ENCODE measurements at regions not wholly inside any gene's neighbourhood (a gene's known extent, or its start where the extent isn't known, plus 50 kb on each side); places are given as distances from the start of the nearest gene placed in this dataset.
A peak's percentile ranks its signal among the peaks of the same experiment; 100 is the strongest.

GRCh38 chr7:19982841-19983835 lies 209.7 kb upstream of the TMEM196 start:
- no peaks in the 10 kb centered on the region for H3K36me3 ChIP-seq (ENCODE audit: control insufficient read depth, insufficient read depth, low read length)
- H3K27me3 ChIP-seq (ENCODE audit: control insufficient read depth, insufficient read depth, low read length): no peaks in the 10 kb centered on the region
- H2AFZ ChIP-seq (ENCODE audit: low read length): no peak overlapping the region
- H3K9ac ChIP-seq (ENCODE audit: insufficient read depth, low read length): no peak overlapping the region
- H3K27ac ChIP-seq (ENCODE audit: insufficient read depth, low read length): no peak overlapping the region
- TF ChIP-seq EZH2 (IDR thresholded peaks at IDR 0.05; ENCODE audit: low read length, missing control alignments): no peak
- TF ChIP-seq, protein P1, sequence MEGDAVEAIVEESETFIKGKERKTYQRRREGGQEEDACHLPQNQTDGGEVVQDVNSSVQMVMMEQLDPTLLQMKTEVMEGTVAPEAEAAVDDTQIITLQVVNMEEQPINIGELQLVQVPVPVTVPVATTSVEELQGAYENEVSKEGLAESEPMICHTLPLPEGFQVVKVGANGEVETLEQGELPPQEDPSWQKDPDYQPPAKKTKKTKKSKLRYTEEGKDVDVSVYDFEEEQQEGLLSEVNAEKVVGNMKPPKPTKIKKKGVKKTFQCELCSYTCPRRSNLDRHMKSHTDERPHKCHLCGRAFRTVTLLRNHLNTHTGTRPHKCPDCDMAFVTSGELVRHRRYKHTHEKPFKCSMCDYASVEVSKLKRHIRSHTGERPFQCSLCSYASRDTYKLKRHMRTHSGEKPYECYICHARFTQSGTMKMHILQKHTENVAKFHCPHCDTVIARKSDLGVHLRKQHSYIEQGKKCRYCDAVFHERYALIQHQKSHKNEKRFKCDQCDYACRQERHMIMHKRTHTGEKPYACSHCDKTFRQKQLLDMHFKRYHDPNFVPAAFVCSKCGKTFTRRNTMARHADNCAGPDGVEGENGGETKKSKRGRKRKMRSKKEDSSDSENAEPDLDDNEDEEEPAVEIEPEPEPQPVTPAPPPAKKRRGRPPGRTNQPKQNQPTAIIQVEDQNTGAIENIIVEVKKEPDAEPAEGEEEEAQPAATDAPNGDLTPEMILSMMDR (conservative IDR thresholded peaks at IDR 0.05 in 1 of 2, IDR thresholded peaks at IDR 0.05 in 1 of 2; ENCODE audit: low read depth in 1 of 2, low read length in 2 of 2): peak; percentile 56 to 60
- H4K20me1 ChIP-seq (ENCODE audit: control insufficient read depth, extremely low read depth, insufficient read depth, low read length): no peaks in the 10 kb centered on the region
- H3K79me2 ChIP-seq (ENCODE audit: control insufficient read depth, insufficient read depth, low read length): no peaks in the 10 kb centered on the region
- peak; percentile 77 to 89 for DNase-seq (ENCODE audit: low read depth in 2 of 2)
- no peak overlapping the region for H3K4me3 ChIP-seq (replicated peaks in 1 of 4; ENCODE audit: control extremely low read depth in 1 of 4, insufficient read depth in 1 of 4, low read depth in 3 of 4, low read length in 4 of 4)
- no peaks in the 10 kb centered on the region for H3K4me1 ChIP-seq (ENCODE audit: control insufficient read depth, extremely low read depth, insufficient read depth, low read length)
- H3K4me2 ChIP-seq (ENCODE audit: extremely low read depth, insufficient read depth, low read length): no peak overlapping the region
- no peaks in the 10 kb centered on the region for H3K9me3 ChIP-seq (ENCODE audit: control insufficient read depth, insufficient read depth, low read depth, low read length)

GRCh38 chr7:19973581-19973980 lies 200.2 kb upstream of the TMEM196 start:
- Histone ChIP-seq H3K27ac (ENCODE audit: insufficient read depth, low read length) (no peak overlapping the region), H3K4me2 (ENCODE audit: extremely low read depth, insufficient read depth, low read length) (no peak overlapping the region), H3K9me3 (ENCODE audit: control insufficient read depth, insufficient read depth, low read depth, low read length) (no peaks in the 10 kb centered on the region), H4K20me1 (ENCODE audit: control insufficient read depth, extremely low read depth, insufficient read depth, low read length) (no peaks in the 10 kb centered on the region), H3K79me2 (ENCODE audit: control insufficient read depth, insufficient read depth, low read length) (no peaks in the 10 kb centered on the region), H3K9ac (ENCODE audit: insufficient read depth, low read length) (no peak overlapping the region), H3K36me3 (ENCODE audit: control insufficient read depth, insufficient read depth, low read length) (no peaks in the 10 kb centered on the region), H2AFZ (ENCODE audit: low read length) (no peak overlapping the region), H3K27me3 (ENCODE audit: control insufficient read depth, insufficient read depth, low read length) (no peaks in the 10 kb centered on the region), H3K4me1 (ENCODE audit: control insufficient read depth, extremely low read depth, insufficient read depth, low read length) (no peaks in the 10 kb centered on the region), H3K4me3 (replicated peaks in 1 of 4; ENCODE audit: control extremely low read depth in 1 of 4, insufficient read depth in 1 of 4, low read depth in 3 of 4, low read length in 4 of 4) (no peak overlapping the region)
- no peak for DNase-seq (ENCODE audit: low read depth in 2 of 2)
- TF ChIP-seq, protein P1 (conservative IDR thresholded peaks at IDR 0.05 in 1 of 2, IDR thresholded peaks at IDR 0.05 in 1 of 2; ENCODE audit: low read depth in 1 of 2, low read length in 2 of 2): no peak
- no peak for TF ChIP-seq EZH2 (IDR thresholded peaks at IDR 0.05; ENCODE audit: low read length, missing control alignments)

- H3K9ac ChIP-seq (ENCODE audit: insufficient read depth, low read length): no peak overlapping the region
- H3K4me3 ChIP-seq (replicated peaks in 1 of 4; ENCODE audit: control extremely low read depth in 1 of 4, insufficient read depth in 1 of 4, low read depth in 3 of 4, low read length in 4 of 4): no peak overlapping the region
- H3K4me1 ChIP-seq (ENCODE audit: control insufficient read depth, extremely low read depth, insufficient read depth, low read length): no peaks in the 10 kb centered on the region
- H3K9me3 ChIP-seq (ENCODE audit: control insufficient read depth, insufficient read depth, low read depth, low read length): no peaks in the 10 kb centered on the region
- DNase-seq (ENCODE audit: low read depth in 2 of 2): no peak
- no peak for TF ChIP-seq EZH2 (IDR thresholded peaks at IDR 0.05; ENCODE audit: low read length, missing control alignments)
- TF ChIP-seq, protein P1 (conservative IDR thresholded peaks at IDR 0.05 in 1 of 2, IDR thresholded peaks at IDR 0.05 in 1 of 2; ENCODE audit: low read depth in 1 of 2, low read length in 2 of 2): no peak
- H3K27me3 ChIP-seq (ENCODE audit: control insufficient read depth, insufficient read depth, low read length): no peaks in the 10 kb centered on the region
- H3K27ac ChIP-seq (ENCODE audit: insufficient read depth, low read length): no peak overlapping the region
- no peak overlapping the region for H2AFZ ChIP-seq (ENCODE audit: low read length)
- no peaks in the 10 kb centered on the region for H3K36me3 ChIP-seq (ENCODE audit: control insufficient read depth, insufficient read depth, low read length)
- H3K4me2 ChIP-seq (ENCODE audit: extremely low read depth, insufficient read depth, low read length): no peak overlapping the region
- H4K20me1 ChIP-seq (ENCODE audit: control insufficient read depth, extremely low read depth, insufficient read depth, low read length): no peaks in the 10 kb centered on the region
- no peaks in the 10 kb centered on the region for H3K79me2 ChIP-seq (ENCODE audit: control insufficient read depth, insufficient read depth, low read length)
These were observed 199.5 kb upstream of the TMEM196 start for GRCh38 chr7:19972876-19973275.
